ENCODE measurements at regions not wholly inside any gene's neighbourhood (a gene's known extent, or its start where the extent isn't known, plus 50 kb on each side); places are given as distances from the start of the nearest gene placed in this dataset.

DNA sequence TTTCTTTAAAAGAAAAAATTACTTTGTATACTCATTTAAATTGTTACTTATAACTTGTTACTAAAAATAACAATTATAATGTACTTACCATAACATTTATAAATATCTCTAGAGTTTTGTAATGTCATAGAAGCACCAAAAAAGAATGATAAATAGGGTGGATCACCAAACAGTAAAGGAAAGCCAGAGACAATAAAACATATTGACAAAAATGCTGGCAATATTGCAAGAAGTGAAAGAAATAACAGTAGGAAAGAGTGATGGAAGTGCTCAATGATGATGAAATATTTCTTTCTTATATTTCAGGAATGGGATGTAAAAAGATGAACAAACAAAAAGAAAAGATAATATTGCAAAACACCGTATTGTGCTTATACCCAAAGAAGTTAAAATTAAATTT lies 301.7 kb downstream of the CENPW start:
- TF ChIP-seq, protein P1, sequence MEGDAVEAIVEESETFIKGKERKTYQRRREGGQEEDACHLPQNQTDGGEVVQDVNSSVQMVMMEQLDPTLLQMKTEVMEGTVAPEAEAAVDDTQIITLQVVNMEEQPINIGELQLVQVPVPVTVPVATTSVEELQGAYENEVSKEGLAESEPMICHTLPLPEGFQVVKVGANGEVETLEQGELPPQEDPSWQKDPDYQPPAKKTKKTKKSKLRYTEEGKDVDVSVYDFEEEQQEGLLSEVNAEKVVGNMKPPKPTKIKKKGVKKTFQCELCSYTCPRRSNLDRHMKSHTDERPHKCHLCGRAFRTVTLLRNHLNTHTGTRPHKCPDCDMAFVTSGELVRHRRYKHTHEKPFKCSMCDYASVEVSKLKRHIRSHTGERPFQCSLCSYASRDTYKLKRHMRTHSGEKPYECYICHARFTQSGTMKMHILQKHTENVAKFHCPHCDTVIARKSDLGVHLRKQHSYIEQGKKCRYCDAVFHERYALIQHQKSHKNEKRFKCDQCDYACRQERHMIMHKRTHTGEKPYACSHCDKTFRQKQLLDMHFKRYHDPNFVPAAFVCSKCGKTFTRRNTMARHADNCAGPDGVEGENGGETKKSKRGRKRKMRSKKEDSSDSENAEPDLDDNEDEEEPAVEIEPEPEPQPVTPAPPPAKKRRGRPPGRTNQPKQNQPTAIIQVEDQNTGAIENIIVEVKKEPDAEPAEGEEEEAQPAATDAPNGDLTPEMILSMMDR (conservative IDR thresholded peaks at IDR 0.05; ENCODE audit: low read length): no peak
- no peak for TF ChIP-seq EZH2phosphoT487 (IDR thresholded peaks at IDR 0.05; ENCODE audit: borderline replicate concordance, low read depth, low read length)
